ENCODE measurements at regions not wholly inside any gene's neighbourhood (a gene's known extent, or its start where the extent isn't known, plus 50 kb on each side); places are given as distances from the start of the nearest gene placed in this dataset.

DNA sequence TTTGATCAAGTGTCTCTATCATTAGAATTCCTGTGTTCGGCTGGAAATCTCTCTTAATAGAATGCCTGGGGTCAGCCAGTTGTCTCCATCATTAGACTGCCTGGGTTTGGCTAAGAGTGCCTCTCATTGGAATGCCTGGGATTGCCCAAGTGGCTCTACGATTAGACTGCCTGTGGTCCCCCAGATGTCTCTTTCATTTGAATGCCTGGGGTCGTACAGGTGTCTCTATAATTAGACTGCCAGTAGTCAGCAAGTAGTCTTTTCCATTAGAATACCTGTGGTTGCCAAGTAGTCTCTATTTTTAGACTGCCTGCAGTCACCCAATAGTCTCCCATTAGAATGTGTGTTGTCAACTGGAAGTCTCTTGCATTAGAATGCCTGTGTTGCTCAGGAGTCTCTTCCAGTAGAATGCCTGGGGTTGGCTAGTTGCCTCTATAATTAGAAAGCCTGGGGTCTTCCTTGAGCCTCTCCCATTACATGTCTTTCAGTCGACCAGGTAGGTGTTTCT lies 1523.2 kb downstream of the UQCRFS1 start:
- H3K36me3 ChIP-seq (ENCODE audit: control insufficient read depth in 5 of 5, insufficient read depth in 5 of 5, low read length in 5 of 5) = no peaks in the 10 kb centered on the region
- H3K4me3 ChIP-seq (ENCODE audit: low read depth in 1 of 5, low read length in 5 of 5) = no peak overlapping the region
- H3K9ac ChIP-seq (ENCODE audit: low read length in 5 of 5) = no peak overlapping the region
- H3K4me1 ChIP-seq (ENCODE audit: control insufficient read depth in 5 of 5, insufficient read depth in 5 of 5, low read length in 5 of 5) = no peaks in the 10 kb centered on the region
- no peaks in the 10 kb centered on the region for H3K27me3 ChIP-seq (ENCODE audit: control insufficient read depth in 5 of 5, insufficient read depth in 4 of 5, low read length in 5 of 5)
- peaks cover 4 to 28% (median 15%) of the 10 kb centered on the region in 5 donors for H3K9me3 ChIP-seq (ENCODE audit: control insufficient read depth in 5 of 5, low read length in 5 of 5)
- H3K27ac ChIP-seq (ENCODE audit: low read depth, low read length) = no peak overlapping the region

DNA sequence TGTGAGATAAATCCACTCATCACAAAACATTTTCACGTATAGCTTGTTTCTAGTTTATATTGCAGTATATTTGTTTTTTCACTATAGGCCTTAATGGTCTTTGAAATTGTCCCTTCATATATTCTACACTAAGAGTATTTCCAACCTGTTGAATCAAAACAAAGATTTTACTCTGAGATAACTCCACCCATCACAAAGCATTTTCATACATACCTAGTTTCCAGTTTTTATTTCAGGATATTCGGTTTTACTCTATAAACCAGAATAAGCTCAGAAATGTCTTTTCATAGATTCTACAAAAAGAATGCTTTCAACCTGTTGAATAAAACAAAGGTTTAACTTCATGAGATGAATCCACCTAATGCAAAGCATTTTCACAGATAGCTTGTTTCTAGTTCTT lies 1528.7 kb downstream of the UQCRFS1 start:
- Histone ChIP-seq H3K4me1 (ENCODE audit: control insufficient read depth in 5 of 5, insufficient read depth in 5 of 5, low read length in 5 of 5) (no peaks in the 10 kb centered on the region), H3K9ac (ENCODE audit: low read length in 5 of 5) (no peak overlapping the region), H3K27ac (ENCODE audit: low read depth, low read length) (no peak overlapping the region), H3K4me3 (ENCODE audit: low read depth in 1 of 5, low read length in 5 of 5) (no peak overlapping the region), H3K36me3 (ENCODE audit: control insufficient read depth in 5 of 5, insufficient read depth in 5 of 5, low read length in 5 of 5) (no peaks in the 10 kb centered on the region), H3K27me3 (ENCODE audit: control insufficient read depth in 5 of 5, insufficient read depth in 4 of 5, low read length in 5 of 5) (no peaks in the 10 kb centered on the region), H3K9me3 (ENCODE audit: control insufficient read depth in 5 of 5, low read length in 5 of 5) (peaks cover 0 to 41% (median 10%) of the 10 kb centered on the region in 5 donors)

DNA sequence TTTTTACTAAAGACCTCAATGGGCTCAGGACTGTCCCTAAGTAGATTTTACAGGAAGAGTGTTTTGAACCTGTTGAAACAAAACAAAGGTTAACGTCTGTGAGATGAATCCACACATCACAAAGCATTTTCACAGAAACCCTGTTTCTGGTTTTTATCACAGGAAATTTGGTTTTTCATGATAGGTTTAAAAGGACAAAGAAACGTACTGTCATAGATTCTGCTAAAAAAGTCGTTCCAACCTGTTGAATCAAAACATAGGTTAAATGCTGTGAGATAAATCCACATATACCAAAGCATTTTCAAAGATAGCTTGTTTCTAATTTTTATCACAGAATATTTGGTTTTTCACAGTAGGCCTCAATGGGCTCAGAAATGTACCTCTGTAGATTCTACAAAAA lies 1531.0 kb downstream of the UQCRFS1 start:
- Histone ChIP-seq H3K27ac (ENCODE audit: low read depth, low read length) (no peak overlapping the region), H3K9ac (ENCODE audit: low read length in 5 of 5) (no peak overlapping the region), H3K27me3 (ENCODE audit: control insufficient read depth in 5 of 5, insufficient read depth in 4 of 5, low read length in 5 of 5) (no peaks in the 10 kb centered on the region), H3K4me1 (ENCODE audit: control insufficient read depth in 5 of 5, insufficient read depth in 5 of 5, low read length in 5 of 5) (no peaks in the 10 kb centered on the region), H3K4me3 (ENCODE audit: low read depth in 1 of 5, low read length in 5 of 5) (no peak overlapping the region), H3K36me3 (ENCODE audit: control insufficient read depth in 5 of 5, insufficient read depth in 5 of 5, low read length in 5 of 5) (no peaks in the 10 kb centered on the region), H3K9me3 (ENCODE audit: control insufficient read depth in 5 of 5, low read length in 5 of 5) (peaks cover 0 to 50% (median 13%) of the 10 kb centered on the region in 5 donors)

DNA sequence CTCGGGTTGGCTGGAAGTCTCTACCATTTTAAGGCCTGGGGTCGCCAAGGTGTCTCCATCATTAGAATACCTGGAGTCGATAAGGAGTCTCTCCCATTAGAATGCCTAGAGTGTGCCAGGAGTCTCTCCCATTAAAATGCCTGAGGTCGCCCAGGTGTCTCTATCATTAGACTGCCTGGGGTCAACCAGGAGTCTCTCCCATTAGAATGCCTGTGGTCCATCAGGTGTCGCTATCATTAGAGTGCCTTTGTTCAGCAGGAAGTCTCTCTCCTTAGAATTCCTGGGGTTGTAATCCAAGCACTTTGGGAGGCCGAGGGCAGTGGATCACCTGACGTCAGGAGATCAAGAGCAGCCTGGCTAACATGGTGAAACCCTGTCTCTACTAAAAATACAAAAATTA lies 1533.0 kb downstream of the UQCRFS1 start:
- Histone ChIP-seq H3K27me3 (ENCODE audit: control insufficient read depth in 5 of 5, insufficient read depth in 4 of 5, low read length in 5 of 5) (no peaks in the 10 kb centered on the region), H3K4me1 (ENCODE audit: control insufficient read depth in 5 of 5, insufficient read depth in 5 of 5, low read length in 5 of 5) (no peaks in the 10 kb centered on the region), H3K27ac (ENCODE audit: low read depth, low read length) (no peak overlapping the region), H3K36me3 (ENCODE audit: control insufficient read depth in 5 of 5, insufficient read depth in 5 of 5, low read length in 5 of 5) (no peaks in the 10 kb centered on the region), H3K9ac (ENCODE audit: low read length in 5 of 5) (no peak overlapping the region), H3K9me3 (ENCODE audit: control insufficient read depth in 5 of 5, low read length in 5 of 5) (peaks cover 0 to 64% (median 23%) of the 10 kb centered on the region in 5 donors), H3K4me3 (ENCODE audit: low read depth in 1 of 5, low read length in 5 of 5) (no peak overlapping the region)

DNA sequence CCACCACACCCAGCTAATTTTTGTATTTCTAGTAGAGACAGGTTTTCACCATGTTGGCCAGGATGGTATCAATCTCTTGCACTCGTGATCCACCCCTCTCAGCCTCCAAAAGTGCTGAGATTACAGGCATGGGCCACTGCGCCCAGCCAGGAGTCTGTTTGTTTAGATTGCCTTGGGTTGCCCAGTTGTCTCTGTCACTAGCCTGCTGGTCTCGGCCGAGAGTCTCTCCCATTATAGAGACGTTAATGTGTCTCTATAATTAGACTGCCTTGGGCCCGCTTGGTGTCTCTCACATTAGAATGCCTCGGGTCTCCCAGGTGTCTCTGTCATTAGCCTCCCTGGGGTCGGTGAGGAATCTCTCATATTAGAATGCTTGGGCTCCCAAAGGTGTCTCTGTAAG lies 1533.6 kb downstream of the UQCRFS1 start:
- no peaks in the 10 kb centered on the region for H3K36me3 ChIP-seq (ENCODE audit: control insufficient read depth in 5 of 5, insufficient read depth in 5 of 5, low read length in 5 of 5)
- H3K4me3 ChIP-seq (ENCODE audit: low read depth in 1 of 5, low read length in 5 of 5) = no peak overlapping the region
- H3K4me1 ChIP-seq (ENCODE audit: control insufficient read depth in 5 of 5, insufficient read depth in 5 of 5, low read length in 5 of 5) = no peaks in the 10 kb centered on the region
- no peak overlapping the region for H3K27ac ChIP-seq (ENCODE audit: low read depth, low read length)
- no peak overlapping the region for H3K9ac ChIP-seq (ENCODE audit: low read length in 5 of 5)
- H3K27me3 ChIP-seq (ENCODE audit: control insufficient read depth in 5 of 5, insufficient read depth in 4 of 5, low read length in 5 of 5) = no peaks in the 10 kb centered on the region
- H3K9me3 ChIP-seq (ENCODE audit: control insufficient read depth in 5 of 5, low read length in 5 of 5) = peaks cover 0 to 62% (median 23%) of the 10 kb centered on the region in 5 donors

- peaks cover 2 to 59% (median 35%) of the 10 kb centered on the region in 5 donors for H3K9me3 ChIP-seq (ENCODE audit: control insufficient read depth in 5 of 5, low read length in 5 of 5)
- no peak overlapping the region for H3K4me3 ChIP-seq (ENCODE audit: low read depth in 1 of 5, low read length in 5 of 5)
- H3K9ac ChIP-seq (ENCODE audit: low read length in 5 of 5) = no peak overlapping the region
- H3K27me3 ChIP-seq (ENCODE audit: control insufficient read depth in 5 of 5, insufficient read depth in 4 of 5, low read length in 5 of 5) = no peaks in the 10 kb centered on the region
- H3K36me3 ChIP-seq (ENCODE audit: control insufficient read depth in 5 of 5, insufficient read depth in 5 of 5, low read length in 5 of 5) = no peaks in the 10 kb centered on the region
- no peaks in the 10 kb centered on the region for H3K4me1 ChIP-seq (ENCODE audit: control insufficient read depth in 5 of 5, insufficient read depth in 5 of 5, low read length in 5 of 5)
- H3K27ac ChIP-seq (ENCODE audit: low read depth, low read length) = no peak overlapping the region
Observed at GRCh38 chr19:27676877-27677276, 1536.1 kb downstream of the UQCRFS1 start.

GRCh38 chr19:27676334-27676733 lies 1536.6 kb downstream of the UQCRFS1 start:
- H3K9ac ChIP-seq (ENCODE audit: low read length in 5 of 5) = no peak overlapping the region
- H3K9me3 ChIP-seq (ENCODE audit: control insufficient read depth in 5 of 5, low read length in 5 of 5) = peaks cover 2 to 60% (median 38%) of the 10 kb centered on the region in 5 donors
- no peaks in the 10 kb centered on the region for H3K36me3 ChIP-seq (ENCODE audit: control insufficient read depth in 5 of 5, insufficient read depth in 5 of 5, low read length in 5 of 5)
- H3K27me3 ChIP-seq (ENCODE audit: control insufficient read depth in 5 of 5, insufficient read depth in 4 of 5, low read length in 5 of 5) = no peaks in the 10 kb centered on the region
- H3K27ac ChIP-seq (ENCODE audit: low read depth, low read length) = no peak overlapping the region
- no peak overlapping the region for H3K4me3 ChIP-seq (ENCODE audit: low read depth in 1 of 5, low read length in 5 of 5)
- no peaks in the 10 kb centered on the region for H3K4me1 ChIP-seq (ENCODE audit: control insufficient read depth in 5 of 5, insufficient read depth in 5 of 5, low read length in 5 of 5)

DNA sequence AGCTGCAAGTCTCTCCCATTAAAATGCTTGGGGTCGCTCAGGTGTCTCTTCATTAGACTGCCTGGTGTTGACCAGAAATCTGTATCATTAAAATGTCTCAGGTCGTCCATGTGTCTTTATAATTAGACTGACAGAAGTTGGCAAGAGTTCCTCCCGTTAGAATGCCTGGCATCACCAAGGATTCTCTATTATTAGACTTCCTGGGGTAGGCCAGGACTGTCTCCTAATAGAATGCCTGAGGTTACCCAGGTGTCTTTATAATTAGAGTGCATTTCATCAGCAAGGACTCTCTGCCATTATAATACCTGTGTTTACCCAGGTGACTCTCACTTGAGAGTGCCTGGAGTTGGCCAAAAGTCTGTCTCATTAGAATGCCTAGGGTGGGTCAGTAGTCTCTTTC lies 1537.2 kb downstream of the UQCRFS1 start:
- H3K4me3 ChIP-seq (ENCODE audit: low read depth in 1 of 5, low read length in 5 of 5) = no peak overlapping the region
- H3K27ac ChIP-seq (ENCODE audit: low read depth, low read length) = no peak overlapping the region
- no peaks in the 10 kb centered on the region for H3K4me1 ChIP-seq (ENCODE audit: control insufficient read depth in 5 of 5, insufficient read depth in 5 of 5, low read length in 5 of 5)

GRCh38 chr19:27674701-27675100 lies 1538.2 kb downstream of the UQCRFS1 start:
- Histone ChIP-seq H3K4me3 (ENCODE audit: low read depth in 1 of 5, low read length in 5 of 5) (no peak overlapping the region), H3K27ac (ENCODE audit: low read depth, low read length) (no peak overlapping the region), H3K9ac (ENCODE audit: low read length in 5 of 5) (no peak overlapping the region), H3K36me3 (ENCODE audit: control insufficient read depth in 5 of 5, insufficient read depth in 5 of 5, low read length in 5 of 5) (no peaks in the 10 kb centered on the region), H3K4me1 (ENCODE audit: control insufficient read depth in 5 of 5, insufficient read depth in 5 of 5, low read length in 5 of 5) (no peaks in the 10 kb centered on the region), H3K27me3 (ENCODE audit: control insufficient read depth in 5 of 5, insufficient read depth in 4 of 5, low read length in 5 of 5) (no peaks in the 10 kb centered on the region), H3K9me3 (ENCODE audit: control insufficient read depth in 5 of 5, low read length in 5 of 5) (peaks cover 2 to 47% (median 31%) of the 10 kb centered on the region in 5 donors)

More for the DNA sequence above, 1537.2 kb downstream of the UQCRFS1 start:
- Histone ChIP-seq H3K9ac (ENCODE audit: low read length in 5 of 5) (no peak overlapping the region), H3K36me3 (ENCODE audit: control insufficient read depth in 5 of 5, insufficient read depth in 5 of 5, low read length in 5 of 5) (no peaks in the 10 kb centered on the region), H3K27me3 (ENCODE audit: control insufficient read depth in 5 of 5, insufficient read depth in 4 of 5, low read length in 5 of 5) (no peaks in the 10 kb centered on the region), H3K9me3 (ENCODE audit: control insufficient read depth in 5 of 5, low read length in 5 of 5) (peaks cover 2 to 57% (median 38%) of the 10 kb centered on the region in 5 donors)

DNA sequence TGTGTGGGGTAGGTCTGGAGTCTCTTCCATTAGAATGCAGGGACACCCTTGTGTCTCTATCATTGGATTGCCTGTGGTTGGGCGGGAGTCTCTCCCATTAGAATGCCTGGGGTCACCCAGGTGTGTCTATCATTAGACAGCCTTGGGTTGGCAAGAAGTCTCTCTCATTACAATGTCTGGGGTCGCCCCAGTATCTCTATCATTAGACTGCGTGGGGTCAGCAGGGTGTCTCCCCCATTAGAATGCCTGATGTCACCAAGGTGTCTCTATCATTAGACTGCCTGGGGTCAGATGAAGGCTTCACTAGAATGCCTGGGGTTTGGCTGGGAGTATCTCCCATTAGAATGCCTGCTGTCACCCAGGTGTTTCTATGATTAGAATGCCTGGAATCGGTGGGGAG lies 1539.0 kb downstream of the UQCRFS1 start:
- H3K27me3 ChIP-seq (ENCODE audit: control insufficient read depth in 5 of 5, insufficient read depth in 4 of 5, low read length in 5 of 5) = no peaks in the 10 kb centered on the region
- H3K9me3 ChIP-seq (ENCODE audit: control insufficient read depth in 5 of 5, low read length in 5 of 5) = peaks cover 2 to 41% (median 28%) of the 10 kb centered on the region in 5 donors
- H3K27ac ChIP-seq (ENCODE audit: low read depth, low read length) = no peak overlapping the region
- H3K4me3 ChIP-seq (ENCODE audit: low read depth in 1 of 5, low read length in 5 of 5) = no peak overlapping the region
- H3K4me1 ChIP-seq (ENCODE audit: control insufficient read depth in 5 of 5, insufficient read depth in 5 of 5, low read length in 5 of 5) = no peaks in the 10 kb centered on the region
- H3K9ac ChIP-seq (ENCODE audit: low read length in 5 of 5) = no peak overlapping the region
- no peaks in the 10 kb centered on the region for H3K36me3 ChIP-seq (ENCODE audit: control insufficient read depth in 5 of 5, insufficient read depth in 5 of 5, low read length in 5 of 5)
